Ovary (tissue), 3 donors: ENCODE measurements at regions not wholly inside any gene's neighbourhood (a gene's known extent, or its start where the extent isn't known, plus 50 kb on each side); places are given as distances from the start of the nearest gene placed in this dataset.

Experiments
- EP300 ChIP-seq: sonication (generic); formaldehyde crosslinking; IDR thresholded peaks from one replicate; pipeline ENCODE4 v1.6.1; 2017; ENCODE audit warnings: antibody characterized with exemption
- POLR2A ChIP-seq: fragments of 450-650 bp; IDR thresholded peaks from one replicate; pipeline ENCODE4 v1.6.1; 2017; ENCODE audit warnings: antibody characterized with exemption, mild to moderate bottlenecking, moderate library complexity
- TF ChIP-seq, protein P1 (sequence below), 3 donors: fragments of 450-650 bp in 2 of 3; fragments of 200-600 bp in 1 of 3; IDR thresholded peaks; one replicate each; pipeline versions ENCODE4 v1.5.1 to v1.8.0; 2016 to 2022; ENCODE audit warnings: antibody characterized with exemption in 3 of 3, mild to moderate bottlenecking in 1 of 3
- donor health status: DM: no; HTN: no; CAD: no.

DNA sequence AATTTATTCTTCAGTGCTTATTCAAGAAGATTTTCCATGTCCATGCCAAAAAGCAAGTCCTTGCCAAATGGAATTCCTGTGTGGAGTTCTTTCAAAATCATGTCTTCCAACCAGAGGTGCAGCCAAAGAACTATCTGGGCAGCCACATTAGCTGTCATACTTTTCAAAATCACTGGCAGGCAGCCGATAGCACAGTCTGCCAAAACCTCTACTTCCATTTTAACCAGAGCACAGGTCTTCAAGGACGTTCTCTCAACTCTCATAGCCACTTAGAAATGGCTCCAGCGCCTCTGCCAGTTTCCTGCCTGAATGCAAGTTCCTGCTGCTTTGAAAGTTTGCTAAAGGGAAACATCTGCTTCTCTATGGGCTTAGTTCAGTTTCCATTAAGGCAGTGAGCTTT, 975.7 kb upstream of the ADGRL4 start:
- TF ChIP-seq, protein P1, sequence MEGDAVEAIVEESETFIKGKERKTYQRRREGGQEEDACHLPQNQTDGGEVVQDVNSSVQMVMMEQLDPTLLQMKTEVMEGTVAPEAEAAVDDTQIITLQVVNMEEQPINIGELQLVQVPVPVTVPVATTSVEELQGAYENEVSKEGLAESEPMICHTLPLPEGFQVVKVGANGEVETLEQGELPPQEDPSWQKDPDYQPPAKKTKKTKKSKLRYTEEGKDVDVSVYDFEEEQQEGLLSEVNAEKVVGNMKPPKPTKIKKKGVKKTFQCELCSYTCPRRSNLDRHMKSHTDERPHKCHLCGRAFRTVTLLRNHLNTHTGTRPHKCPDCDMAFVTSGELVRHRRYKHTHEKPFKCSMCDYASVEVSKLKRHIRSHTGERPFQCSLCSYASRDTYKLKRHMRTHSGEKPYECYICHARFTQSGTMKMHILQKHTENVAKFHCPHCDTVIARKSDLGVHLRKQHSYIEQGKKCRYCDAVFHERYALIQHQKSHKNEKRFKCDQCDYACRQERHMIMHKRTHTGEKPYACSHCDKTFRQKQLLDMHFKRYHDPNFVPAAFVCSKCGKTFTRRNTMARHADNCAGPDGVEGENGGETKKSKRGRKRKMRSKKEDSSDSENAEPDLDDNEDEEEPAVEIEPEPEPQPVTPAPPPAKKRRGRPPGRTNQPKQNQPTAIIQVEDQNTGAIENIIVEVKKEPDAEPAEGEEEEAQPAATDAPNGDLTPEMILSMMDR (IDR thresholded peaks at IDR 0.05): no peak
- TF ChIP-seq POLR2A (no peak), EP300 (no peak)
